ENCODE measurements at regions not wholly inside any gene's neighbourhood (a gene's known extent, or its start where the extent isn't known, plus 50 kb on each side); places are given as distances from the start of the nearest gene placed in this dataset.

- no peak for TF ChIP-seq CTCF (IDR thresholded peaks at IDR 0.05; ENCODE audit: low read depth, low read length, missing control alignments)
- in situ Hi-C loops (cut with HindIII; ENCODE audit: low sequenced_read_pairs): no loop called here
- no peak for DNase-seq (ENCODE audit: low read depth)
- no peak overlapping the region for H3K4me3 ChIP-seq (ENCODE audit: low read depth, low read length)
Measured at GRCh38 chr3:166560253-166560652, 723.0 kb upstream of the BCHE start.

- no peak for DNase-seq (ENCODE audit: low read depth)
- in situ Hi-C loops (cut with HindIII; ENCODE audit: low sequenced_read_pairs): no loop called here
- no peak for TF ChIP-seq CTCF (IDR thresholded peaks at IDR 0.05; ENCODE audit: low read depth, low read length, missing control alignments)
- H3K4me3 ChIP-seq (ENCODE audit: low read depth, low read length): no peak overlapping the region
Measured at GRCh38 chr3:166556955-166557354, 719.7 kb upstream of the BCHE start.

- TF ChIP-seq CTCF (IDR thresholded peaks at IDR 0.05; ENCODE audit: low read depth, low read length, missing control alignments): no peak
- no peak overlapping the region for H3K4me3 ChIP-seq (ENCODE audit: low read depth, low read length)
- DNase-seq (ENCODE audit: low read depth): peak; percentile 15
- in situ Hi-C loops (cut with HindIII; ENCODE audit: low sequenced_read_pairs): no loop called here
Measured at GRCh38 chr3:166554023-166554422, 716.8 kb upstream of the BCHE start.

DNA sequence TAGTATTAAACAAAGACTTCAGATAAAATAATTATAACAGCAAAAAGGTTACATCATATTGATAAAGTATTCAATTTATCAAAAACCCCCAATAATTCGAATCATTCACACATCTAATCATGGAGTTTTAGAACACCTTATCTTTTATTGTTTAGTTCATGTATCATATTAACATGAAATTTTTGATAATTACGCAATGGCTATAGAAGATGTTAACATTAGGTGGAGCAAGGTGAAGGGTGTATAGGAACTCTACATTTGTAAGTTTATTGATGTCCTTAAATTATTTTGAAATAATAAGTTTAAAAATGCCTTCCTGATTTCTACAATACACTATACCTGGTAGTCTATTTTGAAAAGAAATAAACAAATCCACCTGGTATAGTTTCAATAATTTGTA, 696.5 kb upstream of the BCHE start:
- no peak overlapping the region for H3K4me3 ChIP-seq (ENCODE audit: low read depth, low read length)
- in situ Hi-C loops (cut with HindIII; ENCODE audit: low sequenced_read_pairs): no loop called here
- no peak for DNase-seq (ENCODE audit: low read depth)
- TF ChIP-seq CTCF (IDR thresholded peaks at IDR 0.05; ENCODE audit: low read depth, low read length, missing control alignments): no peak

DNA sequence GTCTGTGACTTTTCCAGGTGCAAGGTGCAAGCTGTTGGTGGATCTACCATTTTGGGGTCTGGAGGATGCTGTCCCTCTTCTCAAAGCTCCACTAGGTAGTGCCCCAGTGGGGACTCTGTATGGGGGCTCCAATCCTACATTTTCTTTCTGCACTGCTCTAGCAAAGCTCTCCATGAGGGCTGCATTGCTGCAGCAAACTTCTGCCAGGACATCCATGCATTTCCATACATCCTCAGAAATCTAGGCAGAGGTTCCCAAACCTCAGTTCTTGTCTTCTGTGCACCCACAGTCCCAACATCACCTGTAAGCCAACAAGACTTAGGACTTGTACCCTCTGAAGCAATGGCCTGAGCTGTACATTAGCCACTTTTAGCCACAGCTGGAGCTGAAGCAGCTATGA, 694.5 kb upstream of the BCHE start:
- no peak for TF ChIP-seq CTCF (IDR thresholded peaks at IDR 0.05; ENCODE audit: low read depth, low read length, missing control alignments)
- in situ Hi-C loops (cut with HindIII; ENCODE audit: low sequenced_read_pairs): no loop called here
- no peak for DNase-seq (ENCODE audit: low read depth)
- H3K4me3 ChIP-seq (ENCODE audit: low read depth, low read length): no peak overlapping the region

GRCh38 chr3:166527325-166527724, 690.1 kb upstream of the BCHE start:
- DNase-seq (ENCODE audit: low read depth): peak; percentile 33
- no peak overlapping the region for H3K4me3 ChIP-seq (ENCODE audit: low read depth, low read length)
- no peak for TF ChIP-seq CTCF (IDR thresholded peaks at IDR 0.05; ENCODE audit: low read depth, low read length, missing control alignments)
- in situ Hi-C loops (cut with HindIII; ENCODE audit: low sequenced_read_pairs): no loop called here

DNA sequence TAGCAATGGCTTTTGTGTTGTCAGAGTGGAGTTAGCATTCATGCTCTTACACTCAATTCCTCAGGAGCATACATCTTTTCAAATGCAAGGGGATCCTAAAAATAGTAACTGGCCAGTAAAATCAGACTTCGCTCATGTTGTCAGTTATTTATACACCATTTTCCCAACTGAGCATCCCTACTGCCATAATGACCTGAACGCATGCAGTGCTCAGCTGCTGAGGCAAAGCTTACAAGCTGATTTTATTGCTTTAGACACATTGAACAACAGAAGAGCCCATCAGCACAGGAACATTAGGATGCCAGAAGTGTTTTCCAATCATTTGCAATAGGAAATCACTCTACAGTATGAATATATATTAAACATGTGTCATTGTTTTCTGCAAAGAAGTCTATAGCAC, 689.7 kb upstream of the BCHE start:
- DNase-seq (ENCODE audit: low read depth): no peak
- TF ChIP-seq CTCF (IDR thresholded peaks at IDR 0.05; ENCODE audit: low read depth, low read length, missing control alignments): no peak
- in situ Hi-C loops (cut with HindIII; ENCODE audit: low sequenced_read_pairs): no loop called here
- no peak overlapping the region for H3K4me3 ChIP-seq (ENCODE audit: low read depth, low read length)
